ENCODE measurements at regions not wholly inside any gene's neighbourhood (a gene's known extent, or its start where the extent isn't known, plus 50 kb on each side); places are given as distances from the start of the nearest gene placed in this dataset.
A peak's percentile ranks its signal among the peaks of the same experiment; 100 is the strongest.
"Not testable (repeated sequence)": the region's sequence is repeated elsewhere in the genome, so short reads cannot be mapped to it uniquely, and the experiment has no call there.

DNA sequence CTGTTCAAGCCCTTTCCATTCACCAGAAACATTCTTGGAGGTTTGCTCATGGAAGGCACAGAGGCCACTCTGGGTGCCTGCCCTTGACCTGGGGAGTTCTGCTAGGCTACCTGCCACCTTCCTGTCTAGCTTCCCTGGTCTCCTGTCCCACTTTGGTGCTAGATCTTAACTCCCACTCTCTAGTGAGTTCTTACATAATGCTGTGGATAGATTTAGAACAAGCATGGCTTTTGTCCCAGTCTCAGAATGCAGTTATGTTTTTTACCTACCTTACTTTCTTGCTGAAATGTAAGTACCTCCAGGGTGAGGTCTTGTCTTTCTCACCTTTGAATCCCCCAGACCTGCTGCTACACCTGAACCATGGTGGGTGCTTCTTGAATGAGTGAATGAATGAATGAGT is 1252.3 kb downstream of the TYW1 start:
- no peaks in the 10 kb centered on the region for H3K36me3 ChIP-seq
- no peaks in the 10 kb centered on the region for H3K4me1 ChIP-seq
- no peaks in the 10 kb centered on the region for H3K9me3 ChIP-seq
- TF ChIP-seq, protein P1, sequence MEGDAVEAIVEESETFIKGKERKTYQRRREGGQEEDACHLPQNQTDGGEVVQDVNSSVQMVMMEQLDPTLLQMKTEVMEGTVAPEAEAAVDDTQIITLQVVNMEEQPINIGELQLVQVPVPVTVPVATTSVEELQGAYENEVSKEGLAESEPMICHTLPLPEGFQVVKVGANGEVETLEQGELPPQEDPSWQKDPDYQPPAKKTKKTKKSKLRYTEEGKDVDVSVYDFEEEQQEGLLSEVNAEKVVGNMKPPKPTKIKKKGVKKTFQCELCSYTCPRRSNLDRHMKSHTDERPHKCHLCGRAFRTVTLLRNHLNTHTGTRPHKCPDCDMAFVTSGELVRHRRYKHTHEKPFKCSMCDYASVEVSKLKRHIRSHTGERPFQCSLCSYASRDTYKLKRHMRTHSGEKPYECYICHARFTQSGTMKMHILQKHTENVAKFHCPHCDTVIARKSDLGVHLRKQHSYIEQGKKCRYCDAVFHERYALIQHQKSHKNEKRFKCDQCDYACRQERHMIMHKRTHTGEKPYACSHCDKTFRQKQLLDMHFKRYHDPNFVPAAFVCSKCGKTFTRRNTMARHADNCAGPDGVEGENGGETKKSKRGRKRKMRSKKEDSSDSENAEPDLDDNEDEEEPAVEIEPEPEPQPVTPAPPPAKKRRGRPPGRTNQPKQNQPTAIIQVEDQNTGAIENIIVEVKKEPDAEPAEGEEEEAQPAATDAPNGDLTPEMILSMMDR (IDR thresholded peaks at IDR 0.05; ENCODE audit: low read depth, low read length): no peak
- no peak overlapping the region for H3K4me3 ChIP-seq (ENCODE audit: low read depth, low read length)
- H3K27me3 ChIP-seq: no peaks in the 10 kb centered on the region
- DNase-seq: no peak

GRCh38 chr7:68249611-68250010 is 1253.0 kb downstream of the TYW1 start:
- Histone ChIP-seq H3K9me3 (no peaks in the 10 kb centered on the region), H3K4me3 (ENCODE audit: low read depth, low read length) (no peak overlapping the region), H3K4me1 (no peaks in the 10 kb centered on the region), H3K36me3 (no peaks in the 10 kb centered on the region), H3K27me3 (no peaks in the 10 kb centered on the region)
- TF ChIP-seq, protein P1 (IDR thresholded peaks at IDR 0.05; ENCODE audit: low read depth, low read length): no peak
- DNase-seq: no peak

DNA sequence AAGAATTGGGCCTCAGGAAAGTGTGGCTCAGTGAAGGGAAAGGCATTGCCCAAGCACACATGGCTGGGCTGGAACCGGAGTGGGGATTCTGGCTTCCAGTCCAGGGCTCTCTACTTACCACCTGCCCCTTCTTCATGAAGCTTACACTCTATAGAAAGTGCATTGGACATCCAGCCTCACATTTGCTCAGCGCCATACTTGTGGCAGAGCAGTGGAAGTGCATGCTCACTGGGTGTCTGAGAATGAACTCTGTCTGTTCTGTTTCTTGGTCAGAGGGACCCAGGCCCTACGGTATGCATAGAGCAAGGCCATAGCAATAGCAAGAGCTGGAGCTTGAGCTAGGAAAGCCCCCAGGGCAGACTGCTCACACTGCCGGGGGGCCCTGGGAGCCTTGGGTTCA is 1253.5 kb downstream of the TYW1 start:
- H3K9me3 ChIP-seq: no peaks in the 10 kb centered on the region
- no peaks in the 10 kb centered on the region for H3K4me1 ChIP-seq
- TF ChIP-seq, protein P1 (IDR thresholded peaks at IDR 0.05; ENCODE audit: low read depth, low read length): peak; percentile 20
- no peak overlapping the region for H3K4me3 ChIP-seq (ENCODE audit: low read depth, low read length)
- no peak for DNase-seq
- H3K27me3 ChIP-seq: no peaks in the 10 kb centered on the region
- no peaks in the 10 kb centered on the region for H3K36me3 ChIP-seq

DNA sequence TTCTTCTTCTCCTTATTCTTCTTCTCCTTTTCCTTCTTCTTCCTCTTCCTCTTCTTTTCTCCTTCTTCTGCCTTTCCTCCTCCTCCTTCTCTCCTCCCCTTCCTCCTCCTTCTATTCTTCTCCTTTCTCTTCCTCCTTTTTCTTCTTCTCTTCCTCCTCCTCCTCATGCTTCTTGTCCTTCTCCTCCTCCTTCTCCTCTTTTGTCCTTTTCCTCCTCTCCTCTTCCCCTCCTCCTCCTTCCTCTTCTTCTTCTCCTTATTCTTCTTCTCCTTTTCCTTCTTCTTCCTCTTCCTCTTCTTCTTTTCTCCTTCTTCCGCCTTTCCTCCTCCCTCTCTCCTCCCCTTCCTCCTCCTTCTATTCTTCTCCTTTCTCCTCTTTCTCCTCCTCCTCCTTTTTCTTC is 1258.2 kb downstream of the TYW1 start:
- not testable (repeated sequence) for H3K27me3 ChIP-seq; H3K9me3 ChIP-seq; H3K4me1 ChIP-seq; H3K4me3 ChIP-seq (ENCODE audit: low read depth, low read length); H3K36me3 ChIP-seq; DNase-seq

- TF ChIP-seq, protein P1 (IDR thresholded peaks at IDR 0.05; ENCODE audit: low read depth, low read length): no peak
- no peak overlapping the region for H3K4me3 ChIP-seq (ENCODE audit: low read depth, low read length)
- H3K27me3 ChIP-seq: no peaks in the 10 kb centered on the region
- DNase-seq: no peak
- H3K36me3 ChIP-seq: no peaks in the 10 kb centered on the region
- peaks cover 5% of the 10 kb centered on the region; the same call in 1 of the 2 replicates for H3K4me1 ChIP-seq
- no peaks in the 10 kb centered on the region for H3K9me3 ChIP-seq
Measured at GRCh38 chr7:68256295-68256694, 1259.7 kb downstream of the TYW1 start.

DNA sequence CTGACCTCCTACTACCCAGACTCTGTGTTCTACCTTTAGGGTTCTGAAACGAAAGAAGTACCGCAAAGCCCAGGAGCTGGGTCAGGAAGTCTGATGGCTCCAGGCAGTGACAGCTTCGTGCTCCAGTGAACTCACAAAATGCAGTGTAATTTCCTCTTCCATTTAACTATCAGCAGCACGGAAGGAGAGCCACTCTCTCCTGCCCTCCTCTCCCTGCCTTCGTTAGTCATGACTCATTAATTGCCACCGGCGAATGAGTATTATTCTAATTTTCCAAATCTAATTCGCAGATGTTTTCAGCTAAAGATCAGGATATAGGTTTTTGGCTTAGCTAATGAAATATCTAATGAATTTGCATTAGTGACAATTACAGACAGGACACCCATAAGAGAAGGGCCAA is 1262.0 kb downstream of the TYW1 start:
- TF ChIP-seq, protein P1 (IDR thresholded peaks at IDR 0.05; ENCODE audit: low read depth, low read length): no peak
- H3K9me3 ChIP-seq: no peaks in the 10 kb centered on the region
- peak overlapping the region; percentile 30 for H3K4me3 ChIP-seq (ENCODE audit: low read depth, low read length)
- H3K36me3 ChIP-seq: no peaks in the 10 kb centered on the region
- no peaks in the 10 kb centered on the region for H3K27me3 ChIP-seq
- H3K4me1 ChIP-seq: peaks cover 5% of the 10 kb centered on the region; the same call in 1 of the 2 replicates
- no peak for DNase-seq

DNA sequence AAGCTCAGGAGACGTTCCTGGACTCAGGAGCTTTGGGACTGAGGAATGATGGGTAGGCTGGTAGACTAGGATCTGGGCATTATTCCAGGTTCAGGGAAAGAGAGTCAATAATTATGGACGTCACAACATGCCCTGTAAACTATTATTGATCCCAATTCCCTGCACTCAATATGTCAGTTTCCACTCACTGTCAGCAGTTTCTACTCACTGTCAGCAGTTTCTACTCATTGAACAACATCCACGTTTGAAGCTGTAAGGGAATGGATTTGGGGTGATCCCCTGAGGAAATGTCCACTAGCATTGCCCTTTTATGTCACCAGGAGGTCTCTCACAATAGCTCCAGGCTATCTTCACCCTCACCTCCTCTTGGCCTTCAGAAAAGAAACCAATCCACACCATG is 1268.6 kb downstream of the TYW1 start:
- DNase-seq: no peak
- Histone ChIP-seq H3K4me1 (no peaks in the 10 kb centered on the region), H3K4me3 (ENCODE audit: low read depth, low read length) (no peak overlapping the region), H3K36me3 (no peaks in the 10 kb centered on the region), H3K9me3 (peaks cover 9% of the 10 kb centered on the region), H3K27me3 (no peaks in the 10 kb centered on the region)
- TF ChIP-seq, protein P1 (IDR thresholded peaks at IDR 0.05; ENCODE audit: low read depth, low read length): no peak
